ENCODE measurements at regions not wholly inside any gene's neighbourhood (a gene's known extent, or its start where the extent isn't known, plus 50 kb on each side); places are given as distances from the start of the nearest gene placed in this dataset.

DNA sequence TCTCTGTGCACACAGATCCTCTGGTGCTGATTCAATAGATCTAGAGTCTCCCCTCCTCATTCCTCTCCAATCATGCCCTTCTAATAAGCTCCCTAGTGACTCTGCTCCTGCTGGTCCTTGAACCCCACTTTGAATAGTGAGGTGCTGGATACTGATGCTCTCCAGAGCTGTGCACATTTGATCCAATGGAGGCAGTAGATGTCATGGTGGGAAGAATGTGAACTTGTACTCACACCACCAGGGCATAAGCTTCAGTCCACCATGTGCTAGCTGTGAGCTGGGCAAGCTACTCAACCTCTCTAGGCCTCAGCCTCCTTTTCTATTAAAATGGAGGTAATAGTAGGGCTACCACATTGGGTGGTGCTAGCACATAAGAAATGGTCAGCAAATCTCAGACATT, 241.1 kb downstream of the SPATA18 start:
- intact Hi-C loops (cut with DNase I), result no loop called here
- H3K4me1 ChIP-seq, result no peaks in the 10 kb centered on the region
- no peaks in the 10 kb centered on the region for H3K27me3 ChIP-seq
- no peak for DNase-seq
- H3K9me3 ChIP-seq, result no peaks in the 10 kb centered on the region
- TF ChIP-seq CTCF (IDR thresholded peaks at IDR 0.05) (no peak), POLR2A (IDR thresholded peaks at IDR 0.05) (no peak)
- no peak overlapping the region for H3K27ac ChIP-seq
- H3K4me3 ChIP-seq, result no peak overlapping the region
- no peaks in the 10 kb centered on the region for H3K36me3 ChIP-seq

GRCh38 chr4:52296341-52296740, 245.2 kb downstream of the SPATA18 start:
- intact Hi-C loops (cut with DNase I), result no loop called here
- Histone ChIP-seq H3K4me1 (no peaks in the 10 kb centered on the region), H3K36me3 (no peaks in the 10 kb centered on the region), H3K27ac (no peak overlapping the region), H3K4me3 (no peak overlapping the region), H3K27me3 (no peaks in the 10 kb centered on the region), H3K9me3 (no peaks in the 10 kb centered on the region)
- TF ChIP-seq POLR2A (IDR thresholded peaks at IDR 0.05) (no peak), CTCF (IDR thresholded peaks at IDR 0.05) (no peak)
- WGBS, 2 donors, result 73% methylated on average over 2 of the region's 2 CpGs; no CpG with 5 or more reads in 1 of the 2 donors
- no peak for DNase-seq

DNA sequence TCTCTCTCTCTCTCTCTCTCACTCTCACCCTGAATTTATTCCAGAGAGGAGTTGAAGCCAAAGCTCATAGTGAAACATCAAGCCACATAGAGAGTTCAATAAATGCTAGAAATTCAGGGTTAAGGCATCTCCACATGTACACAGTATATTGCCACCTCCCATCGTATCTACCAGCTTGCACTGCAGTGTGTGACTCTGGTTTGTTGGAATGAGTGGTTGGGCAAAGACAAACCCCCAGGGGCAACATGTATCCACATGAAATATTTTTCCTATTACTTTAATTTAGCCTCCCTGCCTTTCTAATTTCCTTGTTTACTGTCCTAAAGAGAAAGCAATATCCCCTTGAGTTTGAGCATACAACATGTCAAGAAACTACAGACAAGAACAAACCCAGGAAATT, 247.3 kb downstream of the SPATA18 start:
- Histone ChIP-seq H3K9me3 (no peaks in the 10 kb centered on the region), H3K36me3 (no peaks in the 10 kb centered on the region), H3K27ac (no peak overlapping the region), H3K4me3 (no peak overlapping the region), H3K27me3 (no peaks in the 10 kb centered on the region), H3K4me1 (no peaks in the 10 kb centered on the region)
- intact Hi-C loops (cut with DNase I), result no loop called here
- WGBS, 2 donors, result 0 to 42% methylated on average over 1 of the region's 1 CpG
- DNase-seq, result no peak
- TF ChIP-seq POLR2A (IDR thresholded peaks at IDR 0.05) (no peak), CTCF (IDR thresholded peaks at IDR 0.05) (no peak)

- no peak for DNase-seq
- 51 to 61% methylated on average over 7 of the region's 7 CpGs for WGBS, 2 donors
- intact Hi-C loops (cut with DNase I), result no loop called here
Measured at GRCh38 chr4:52299120-52299519, 248.0 kb downstream of the SPATA18 start.

DNA sequence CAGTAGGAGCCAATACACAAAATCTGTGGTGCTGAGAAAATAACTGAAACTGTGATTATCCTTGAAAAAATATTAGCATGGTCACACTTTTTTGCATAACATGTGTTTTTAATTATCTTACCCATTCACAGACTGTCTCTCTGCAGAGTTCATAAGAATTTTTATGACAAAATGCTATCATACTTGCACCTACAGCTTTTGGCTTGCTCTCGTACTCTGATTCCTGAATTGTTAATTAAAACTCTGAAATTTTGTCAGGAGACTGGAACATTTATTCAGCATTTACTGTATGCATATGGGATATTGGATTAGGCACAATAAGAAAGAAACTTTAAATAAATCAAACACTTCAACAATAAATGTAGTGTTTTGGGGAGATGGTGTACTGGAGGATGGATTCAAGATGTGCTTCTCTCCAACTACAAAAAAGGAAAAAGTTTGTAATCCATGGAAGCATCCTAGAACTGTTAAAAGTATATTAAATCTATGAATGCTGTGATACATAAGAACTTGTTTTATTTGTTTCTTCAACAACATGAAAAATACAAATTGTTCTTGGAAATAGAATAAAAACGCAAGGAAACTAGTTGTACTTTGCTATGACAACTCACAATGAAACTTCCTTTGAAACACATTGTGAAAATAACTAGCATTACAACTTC, 260.5 kb downstream of the SPATA18 start:
- no peak overlapping the region for H3K27ac ChIP-seq
- H3K9me3 ChIP-seq, result no peaks in the 10 kb centered on the region
- TF ChIP-seq CTCF (IDR thresholded peaks at IDR 0.05) (no peak), POLR2A (IDR thresholded peaks at IDR 0.05) (no peak)
- intact Hi-C loops (cut with DNase I), result no loop called here
- no peak for DNase-seq
- no peaks in the 10 kb centered on the region for H3K27me3 ChIP-seq
- H3K4me1 ChIP-seq, result no peaks in the 10 kb centered on the region
- WGBS, 2 donors, result 77 to 83% methylated on average over 2 of the region's 2 CpGs
- H3K4me3 ChIP-seq, result no peak overlapping the region
- H3K36me3 ChIP-seq, result no peaks in the 10 kb centered on the region

More at GRCh38 chr4:52299120-52299519, 248.0 kb downstream of the SPATA18 start:
- H3K27me3 ChIP-seq, result no peaks in the 10 kb centered on the region
- no peaks in the 10 kb centered on the region for H3K36me3 ChIP-seq
- H3K4me1 ChIP-seq, result no peaks in the 10 kb centered on the region
- no peak overlapping the region for H3K27ac ChIP-seq
- no peaks in the 10 kb centered on the region for H3K9me3 ChIP-seq
- no peak overlapping the region for H3K4me3 ChIP-seq
- TF ChIP-seq POLR2A (IDR thresholded peaks at IDR 0.05) (no peak), CTCF (IDR thresholded peaks at IDR 0.05) (no peak)

All from esophagus squamous epithelium (tissue), 5 donors.